Fibroblast of villous mesenchyme (primary cell): ENCODE measurements at regions not wholly inside any gene's neighbourhood (a gene's known extent, or its start where the extent isn't known, plus 50 kb on each side); places are given as distances from the start of the nearest gene placed in this dataset.

ENCODE experiments used
- DNase-seq: peaks from one replicate; pipeline ENCODE4 v3.0.0-alpha.2; 2010; ENCODE audit warnings: low read depth
- H3K4me3 ChIP-seq: 2 replicates; pipeline ENCODE4 v1.5.1; 2011; ENCODE audit warnings: low read depth, mild to moderate bottlenecking, low read length
- CTCF ChIP-seq: IDR thresholded peaks from 2 replicates; pipeline ENCODE4 v1.5.1; 2012; ENCODE audit warnings: low read depth, mild to moderate bottlenecking, low read length; ENCODE audit not compliant: insufficient read depth

- no peak overlapping the region for H3K4me3 ChIP-seq
- TF ChIP-seq CTCF, result no peak
- DNase-seq, result no peak
Observed at GRCh38 chr15:98556321-98556720, 92.0 kb upstream of the IGF1R start.

DNA sequence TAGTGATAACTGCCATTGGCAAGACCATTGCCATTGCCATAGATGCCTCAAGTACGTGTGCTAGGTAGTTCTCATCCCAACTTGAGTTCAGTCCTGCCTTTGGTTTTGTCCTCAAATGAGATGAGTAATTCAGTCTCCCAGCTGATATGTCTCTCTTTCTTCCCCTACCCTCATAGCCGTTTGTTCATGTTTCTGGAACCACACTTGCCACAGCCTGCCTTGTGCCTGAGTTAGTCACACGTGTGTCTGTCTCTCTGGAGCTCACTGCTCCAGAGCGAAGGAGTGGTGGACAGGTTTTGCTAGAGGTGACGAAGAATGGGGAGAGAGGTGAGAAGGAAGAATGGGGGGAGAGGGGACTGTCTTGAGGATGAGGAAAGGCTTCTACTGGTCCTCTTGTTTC, 88.0 kb upstream of the IGF1R start:
- no peak for TF ChIP-seq CTCF
- no peak overlapping the region for H3K4me3 ChIP-seq
- no peak for DNase-seq

DNA sequence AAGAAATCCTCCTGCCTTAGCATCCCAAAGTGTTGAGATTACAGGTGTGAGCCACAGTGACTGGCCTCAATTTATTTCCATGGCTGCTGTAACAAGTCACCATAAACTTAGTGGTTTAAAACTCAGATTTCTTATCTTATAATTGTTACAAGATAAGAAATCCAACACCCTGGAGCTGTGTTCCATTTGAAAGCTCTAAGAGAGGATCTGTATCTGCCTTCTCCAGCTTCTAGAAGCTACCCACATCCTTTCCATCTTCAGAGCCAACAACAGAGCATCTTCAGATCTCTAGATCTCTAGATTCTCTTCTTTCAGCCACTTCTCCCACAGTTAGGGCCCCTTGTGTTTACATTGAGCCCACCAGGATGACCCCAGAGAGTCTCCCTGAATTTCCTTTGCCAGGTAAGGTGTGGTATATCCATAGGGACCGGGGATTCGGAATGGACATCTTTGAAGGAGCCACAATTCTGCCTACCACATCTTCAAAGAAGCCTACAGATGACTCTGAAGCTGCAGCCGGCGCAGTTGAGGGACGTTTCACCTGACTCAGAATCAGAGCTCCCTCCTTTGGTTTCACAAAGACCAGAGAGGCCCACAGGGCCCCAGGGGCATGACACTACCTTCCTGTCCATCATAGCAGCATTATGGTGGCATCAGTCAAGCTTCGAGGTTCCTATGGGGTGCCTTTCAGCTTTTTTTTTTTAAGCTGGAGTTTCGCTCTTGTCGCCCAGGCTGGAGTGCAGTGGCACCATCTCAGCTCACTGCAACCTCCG, 87.0 kb upstream of the IGF1R start:
- TF ChIP-seq CTCF, result no peak
- no peak for DNase-seq
- H3K4me3 ChIP-seq, result no peak overlapping the region

GRCh38 chr15:98562331-98562937, 85.9 kb upstream of the IGF1R start:
- no peak for DNase-seq
- no peak overlapping the region for H3K4me3 ChIP-seq
- TF ChIP-seq CTCF, result no peak

DNA sequence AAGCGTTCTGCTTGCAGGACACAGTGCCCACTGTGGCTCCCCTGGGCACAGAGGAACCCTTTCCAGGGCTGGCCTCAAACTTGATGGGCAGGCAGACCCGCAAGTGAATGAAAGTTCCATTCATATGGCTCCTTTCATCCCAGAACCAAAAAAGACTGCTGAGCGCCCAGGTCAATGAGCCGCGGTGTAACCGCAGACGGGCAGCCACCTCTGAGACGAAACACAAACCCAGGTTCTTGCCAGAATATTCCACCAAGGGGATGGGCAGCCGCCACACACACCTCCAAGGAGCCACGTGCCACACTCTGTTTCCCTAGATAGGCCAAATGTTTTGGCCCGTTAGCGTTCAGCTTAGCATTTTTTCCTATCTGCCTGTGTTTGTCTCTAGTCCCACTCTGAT, 82.8 kb upstream of the IGF1R start:
- TF ChIP-seq CTCF, result no peak
- DNase-seq, result no peak
- no peak overlapping the region for H3K4me3 ChIP-seq

DNA sequence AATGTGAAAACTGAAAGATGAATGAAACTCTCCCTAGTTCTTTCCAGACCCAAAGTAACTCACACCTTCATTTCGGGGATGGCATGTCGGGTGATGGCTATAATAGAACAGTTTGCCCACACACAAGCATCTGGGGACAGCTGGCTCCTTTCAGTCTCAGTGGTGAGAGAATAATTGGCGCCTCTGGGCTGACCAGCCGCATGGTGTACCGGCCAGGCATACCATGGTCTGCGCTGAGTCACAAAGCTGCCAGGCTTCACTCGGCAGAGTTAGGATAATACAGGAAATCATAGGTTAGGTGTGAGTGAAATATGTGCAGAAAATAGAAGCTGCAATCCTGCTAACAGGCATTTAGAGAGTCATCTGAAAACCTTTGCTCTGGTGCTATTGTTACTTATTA, 80.4 kb upstream of the IGF1R start:
- no peak for DNase-seq
- TF ChIP-seq CTCF, result no peak
- H3K4me3 ChIP-seq, result no peak overlapping the region

- TF ChIP-seq CTCF, result peak; percentile 62
- no peak overlapping the region for H3K4me3 ChIP-seq
- DNase-seq, result peak; percentile 15
Observed at GRCh38 chr15:98568382-98569017, 79.8 kb upstream of the IGF1R start.
